Chondrocyte (in vitro differentiated cells): ENCODE measurements at regions not wholly inside any gene's neighbourhood (a gene's known extent, or its start where the extent isn't known, plus 50 kb on each side); places are given as distances from the start of the nearest gene placed in this dataset.
"Not testable (repeated sequence)": the region's sequence is repeated elsewhere in the genome, so short reads cannot be mapped to it uniquely, and the experiment has no call there.

ENCODE experiments used
- DNase-seq: peaks from one replicate; pipeline ENCODE4 v3.0.0; 2021; ENCODE audit warnings: mixed read lengths, low spot score
- H3K27ac Mint-ChIP-seq: one replicate; pipeline ENCODE4 v1.8.0; 2021; ENCODE audit warnings: mild to moderate bottlenecking, moderate library complexity, mixed read lengths; ENCODE audit not compliant: unreplicated experiment
- H3K27me3 Mint-ChIP-seq: 2 replicates; pipeline ENCODE4 v1.8.0; 2021; ENCODE audit warnings: low read depth, mixed read lengths
- H3K36me3 Mint-ChIP-seq: 2 replicates; pipeline ENCODE4 v1.8.0; 2021; ENCODE audit warnings: low read depth, mixed read lengths
- H3K4me1 Mint-ChIP-seq: 2 replicates; pipeline ENCODE4 v1.8.0; 2021; ENCODE audit warnings: low read depth, mild to moderate bottlenecking, mixed read lengths
- H3K4me3 Mint-ChIP-seq: one replicate; pipeline ENCODE4 v1.8.0; 2021; ENCODE audit warnings: mild to moderate bottlenecking, moderate library complexity, mixed read lengths; ENCODE audit not compliant: unreplicated experiment
- H3K9me3 Mint-ChIP-seq: 2 replicates; pipeline ENCODE4 v1.8.0; 2021; ENCODE audit warnings: low read depth, mixed read lengths
- CTCF ChIP-seq: fragments of 200-600 bp; sonication (generic); IDR thresholded peaks from 2 replicates; pipeline ENCODE4 v1.5.0; 2021; ENCODE audit warnings: antibody characterized with exemption, mild to moderate bottlenecking, moderate library complexity

- Mint-ChIP-seq H3K4me1 (no peaks in the 10 kb centered on the region), H3K4me3 (no peak overlapping the region), H3K9me3 (no peaks in the 10 kb centered on the region), H3K27ac (no peak overlapping the region), H3K36me3 (no peaks in the 10 kb centered on the region), H3K27me3 (peaks cover 9% of the 10 kb centered on the region)
- no peak for DNase-seq
- TF ChIP-seq CTCF: no peak
These were observed 1862.0 kb upstream of the ACO1 start for GRCh38 chr9:30522486-30522885.

GRCh38 chr9:30524311-30524710 is 1860.1 kb upstream of the ACO1 start:
- H3K27me3 Mint-ChIP-seq: peaks cover 9% of the 10 kb centered on the region
- no peak for TF ChIP-seq CTCF
- no peaks in the 10 kb centered on the region for H3K9me3 Mint-ChIP-seq
- H3K27ac Mint-ChIP-seq: no peak overlapping the region
- no peaks in the 10 kb centered on the region for H3K4me1 Mint-ChIP-seq
- no peaks in the 10 kb centered on the region for H3K36me3 Mint-ChIP-seq
- no peak for DNase-seq
- no peak overlapping the region for H3K4me3 Mint-ChIP-seq

GRCh38 chr9:30534455-30534854 is 1850.0 kb upstream of the ACO1 start:
- H3K4me1 Mint-ChIP-seq: no peaks in the 10 kb centered on the region
- H3K36me3 Mint-ChIP-seq: no peaks in the 10 kb centered on the region
- no peak overlapping the region for H3K27ac Mint-ChIP-seq
- peaks cover 14% of the 10 kb centered on the region for H3K9me3 Mint-ChIP-seq
- H3K4me3 Mint-ChIP-seq: no peak overlapping the region
- TF ChIP-seq CTCF: no peak
- H3K27me3 Mint-ChIP-seq: no peaks in the 10 kb centered on the region
- DNase-seq: no peak

GRCh38 chr9:30534896-30535295 is 1849.5 kb upstream of the ACO1 start:
- Mint-ChIP-seq H3K4me1 (no peaks in the 10 kb centered on the region), H3K27ac (no peak overlapping the region), H3K4me3 (no peak overlapping the region), H3K36me3 (no peaks in the 10 kb centered on the region), H3K27me3 (no peaks in the 10 kb centered on the region), H3K9me3 (peaks cover 14% of the 10 kb centered on the region)
- DNase-seq: no peak
- no peak for TF ChIP-seq CTCF

- no peak overlapping the region for H3K27ac Mint-ChIP-seq
These were observed 1847.9 kb upstream of the ACO1 start for GRCh38 chr9:30536494-30536893.

GRCh38 chr9:30539696-30540095 is 1844.7 kb upstream of the ACO1 start:
- H3K4me1 Mint-ChIP-seq, H3K36me3 Mint-ChIP-seq, DNase-seq, H3K4me3 Mint-ChIP-seq, H3K27ac Mint-ChIP-seq, H3K27me3 Mint-ChIP-seq: not testable (repeated sequence)
- H3K9me3 Mint-ChIP-seq: peaks cover 14% of the 10 kb centered on the region

More at GRCh38 chr9:30536494-30536893, 1847.9 kb upstream of the ACO1 start:
- peaks cover 14% of the 10 kb centered on the region for H3K9me3 Mint-ChIP-seq
- no peaks in the 10 kb centered on the region for H3K4me1 Mint-ChIP-seq
- H3K27me3 Mint-ChIP-seq: no peaks in the 10 kb centered on the region
- H3K36me3 Mint-ChIP-seq: no peaks in the 10 kb centered on the region
- DNase-seq: no peak
- H3K4me3 Mint-ChIP-seq: no peak overlapping the region
- no peak for TF ChIP-seq CTCF
